ENCODE measurements at regions not wholly inside any gene's neighbourhood (a gene's known extent, or its start where the extent isn't known, plus 50 kb on each side); places are given as distances from the start of the nearest gene placed in this dataset.
A peak's percentile ranks its signal among the peaks of the same experiment; 100 is the strongest.

DNA sequence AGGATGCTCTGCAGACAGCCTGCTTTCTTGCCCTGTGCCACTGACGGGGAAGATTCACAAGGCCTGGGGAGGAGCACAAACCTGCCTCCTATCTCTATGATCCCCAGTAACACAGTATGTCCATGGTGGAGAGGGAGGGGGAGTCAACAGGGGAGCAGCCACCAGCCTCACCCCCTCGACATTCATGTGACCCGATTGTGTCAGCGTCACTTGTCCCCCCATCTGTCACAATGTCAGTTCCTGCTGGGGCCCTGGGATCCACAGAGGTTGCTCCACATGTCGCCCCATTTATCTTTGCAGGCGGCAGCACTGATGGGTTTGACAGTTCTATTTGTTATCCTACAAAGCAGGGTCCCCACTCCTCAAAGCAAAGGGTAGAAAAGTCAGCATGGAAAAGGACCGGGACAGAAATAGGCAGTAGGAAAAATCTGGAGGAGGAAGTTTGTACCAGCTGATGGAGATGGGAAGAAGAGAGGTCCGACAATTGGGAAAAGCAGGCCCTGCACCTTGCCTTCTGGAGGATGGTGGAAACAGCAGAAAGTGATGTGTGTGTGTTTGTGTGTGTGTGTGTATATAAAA lies 130.9 kb downstream of the SEC16B start:
- peak in 1 of 2 experiments; percentile 8 for DNase-seq

DNA sequence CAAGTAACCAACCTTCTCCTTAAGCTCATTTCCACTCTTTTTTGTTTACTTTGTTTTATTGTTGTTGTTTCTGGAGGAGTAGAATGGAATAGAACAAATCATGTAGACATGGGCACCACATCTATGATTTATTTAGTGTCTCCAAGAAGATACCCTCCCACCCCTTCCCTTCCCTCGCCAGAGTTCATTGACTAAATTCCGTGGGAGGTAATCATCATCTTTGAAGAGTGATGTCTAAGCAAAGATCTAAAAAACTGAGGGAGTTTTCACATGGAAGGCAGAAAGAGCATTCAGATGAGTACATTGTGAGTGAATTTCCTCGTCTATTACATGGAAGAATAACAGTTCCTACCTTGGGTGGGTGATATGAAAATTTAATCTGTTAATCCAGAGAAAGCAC lies 136.2 kb downstream of the SEC16B start:
- no peak for DNase-seq

DNA sequence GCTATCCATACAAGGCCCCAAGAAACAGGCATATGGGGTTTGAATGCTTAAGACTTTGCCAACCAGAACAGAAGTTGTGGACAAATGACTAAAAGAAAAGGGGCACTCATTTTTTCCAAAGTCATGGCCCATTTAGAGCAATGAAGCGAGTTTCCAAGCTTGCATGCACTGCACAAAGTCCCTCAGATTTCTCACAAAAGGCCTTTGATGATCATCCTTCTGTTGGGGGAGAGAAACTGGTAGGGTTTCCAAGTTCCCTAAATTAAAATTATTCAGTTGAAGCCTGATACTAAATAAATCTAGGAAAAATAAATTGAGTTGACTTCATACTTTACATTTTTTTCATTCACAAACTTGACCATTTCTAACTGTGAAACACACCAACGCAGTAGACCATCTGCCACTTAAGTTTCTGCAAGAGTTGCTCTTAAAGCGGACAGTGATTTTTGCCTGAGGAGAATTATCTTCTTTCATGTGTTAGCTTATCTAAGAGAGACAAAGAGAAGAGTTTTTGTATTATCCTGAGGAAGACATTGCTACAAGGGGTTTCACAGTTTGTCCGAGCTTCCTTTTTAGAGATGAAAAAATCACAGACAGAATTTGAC lies 139.2 kb downstream of the SEC16B start:
- no peak for DNase-seq

DNA sequence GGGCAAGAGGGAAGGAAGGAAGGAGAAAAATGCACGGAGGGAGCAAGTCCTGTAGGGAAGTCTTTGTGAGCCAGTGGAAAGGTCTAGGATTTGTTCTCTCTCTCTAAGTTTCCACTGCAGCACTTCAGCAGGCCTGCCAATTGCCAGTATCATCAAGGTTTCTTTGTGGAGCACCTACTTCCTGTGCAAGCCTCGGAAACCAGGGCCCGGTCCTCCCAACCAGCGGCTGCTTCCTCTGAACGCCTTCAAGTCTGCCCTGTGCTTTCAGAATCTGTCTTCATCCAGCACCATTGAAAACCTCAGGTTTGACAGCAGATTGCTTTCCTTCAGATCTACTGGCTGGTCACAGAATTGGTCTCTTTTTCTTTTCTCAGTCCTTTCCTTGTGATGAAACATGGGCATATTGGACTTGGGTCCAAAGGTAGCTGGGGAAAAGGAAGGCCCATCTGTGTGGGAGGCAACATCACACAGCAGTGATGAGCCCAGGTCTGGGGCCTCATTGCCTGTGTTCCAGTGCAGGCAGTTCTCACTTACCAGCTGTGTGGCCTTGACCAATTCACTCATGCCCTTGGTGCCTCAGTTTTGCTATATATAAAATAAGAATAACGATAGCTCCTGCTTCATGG lies 144.5 kb downstream of the SEC16B start:
- no peak for DNase-seq

DNA sequence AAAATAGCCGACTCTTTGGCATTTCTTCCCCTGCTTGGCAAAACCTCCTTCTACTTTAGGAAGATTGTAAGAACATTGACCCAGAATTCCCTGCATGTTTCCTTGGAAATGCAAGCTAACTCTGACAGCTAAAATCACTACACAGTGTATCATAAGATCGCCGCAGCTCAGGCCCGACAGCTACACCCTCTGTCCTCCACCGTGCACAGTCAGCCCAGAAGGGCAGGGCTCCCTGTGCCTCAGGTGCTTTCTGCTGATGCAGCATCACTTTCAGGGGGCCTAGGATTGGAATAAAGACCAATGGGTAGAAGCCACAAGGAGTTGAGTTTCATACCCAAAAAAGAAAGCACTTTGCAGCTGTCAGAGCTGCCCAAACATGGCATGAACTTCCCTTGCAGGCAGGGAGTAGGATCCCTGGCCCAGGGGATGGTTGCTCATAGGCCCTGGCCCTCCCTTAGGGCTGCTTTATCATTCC lies 145.3 kb downstream of the SEC16B start:
- no peak for DNase-seq

DNA sequence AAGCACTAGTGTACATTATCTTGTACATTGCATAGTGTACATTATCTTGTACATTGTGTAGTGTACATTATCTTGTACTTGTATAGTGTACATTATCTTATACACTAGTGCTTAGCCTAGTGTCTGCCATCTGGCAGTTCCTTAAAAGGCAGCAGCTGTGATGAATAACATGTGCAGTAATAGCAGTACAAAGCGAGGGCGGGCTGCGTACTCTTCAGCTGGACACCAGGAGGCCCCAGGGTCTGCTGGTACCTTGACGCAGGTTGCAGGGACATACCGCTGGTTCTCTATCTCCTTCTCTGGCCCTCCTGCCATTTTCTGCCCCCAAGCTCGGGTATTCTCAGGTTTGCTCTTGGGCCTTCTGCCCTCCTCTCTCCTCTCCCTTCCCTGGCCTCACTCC lies 149.6 kb downstream of the SEC16B start:
- DNase-seq = peak; percentile 27 to 76

DNA sequence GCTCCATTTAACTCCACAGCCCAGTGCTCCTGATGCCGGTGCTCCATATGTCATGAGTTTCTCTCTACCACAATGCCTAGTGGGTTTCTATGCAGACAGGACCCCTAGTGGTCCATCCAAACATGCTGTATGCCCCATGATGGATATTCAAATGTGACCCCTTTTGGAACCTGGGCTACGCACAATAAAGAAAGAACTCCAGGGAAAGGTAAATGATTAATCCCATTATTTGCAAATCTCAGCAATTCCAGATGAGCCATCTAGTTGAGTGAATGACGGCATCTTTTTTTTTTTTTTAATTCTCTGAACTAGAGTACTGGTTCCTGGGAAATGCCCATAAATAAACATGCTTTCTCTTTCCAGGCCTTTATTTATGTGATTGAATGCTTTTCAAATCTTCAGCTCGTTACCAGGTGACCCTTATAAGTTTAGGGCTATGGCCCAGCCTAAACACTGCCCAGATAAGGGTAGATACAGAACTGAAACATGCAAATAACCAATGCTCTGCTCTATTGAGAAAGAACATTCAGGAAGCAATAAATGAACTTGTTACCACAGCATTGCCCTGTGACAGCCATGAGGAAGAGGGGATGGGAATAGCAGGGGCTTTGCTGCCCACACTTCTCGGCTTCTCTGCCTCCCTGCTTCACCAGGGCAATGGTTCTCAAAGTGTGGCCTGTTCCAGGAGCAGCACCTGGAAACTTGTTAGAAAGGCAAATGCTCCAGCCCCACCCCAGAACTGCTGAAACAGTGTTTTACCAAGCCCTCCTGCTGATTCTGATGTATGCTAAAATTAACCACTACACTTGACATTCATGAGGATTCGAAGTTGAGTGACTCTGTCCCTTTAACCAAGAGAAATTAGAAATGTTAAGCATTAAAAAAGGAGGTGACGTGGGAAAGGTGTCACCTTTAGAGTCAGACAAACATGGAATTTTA lies 151.7 kb downstream of the SEC16B start:
- DNase-seq = no peak

DNA sequence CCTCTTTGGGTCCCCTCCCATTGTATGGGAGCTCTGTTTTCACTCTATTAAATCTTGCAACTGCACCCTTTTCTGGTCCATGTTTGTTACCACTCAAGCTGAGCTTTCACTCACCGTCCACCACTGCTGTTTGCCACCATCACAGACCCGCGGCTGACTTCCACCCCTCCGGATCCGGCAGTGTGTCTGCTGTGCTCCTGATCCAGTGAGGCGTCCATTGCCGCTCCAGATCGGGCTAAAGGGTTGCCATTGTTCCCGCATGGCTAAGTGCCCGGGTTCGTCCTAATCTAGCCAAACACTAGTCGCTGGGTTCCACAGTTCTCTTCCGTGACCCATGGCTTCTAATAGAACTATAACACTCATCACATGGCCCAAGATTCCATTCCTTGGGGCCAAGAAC lies 157.2 kb downstream of the SEC16B start:
- DNase-seq = no peak

DNA sequence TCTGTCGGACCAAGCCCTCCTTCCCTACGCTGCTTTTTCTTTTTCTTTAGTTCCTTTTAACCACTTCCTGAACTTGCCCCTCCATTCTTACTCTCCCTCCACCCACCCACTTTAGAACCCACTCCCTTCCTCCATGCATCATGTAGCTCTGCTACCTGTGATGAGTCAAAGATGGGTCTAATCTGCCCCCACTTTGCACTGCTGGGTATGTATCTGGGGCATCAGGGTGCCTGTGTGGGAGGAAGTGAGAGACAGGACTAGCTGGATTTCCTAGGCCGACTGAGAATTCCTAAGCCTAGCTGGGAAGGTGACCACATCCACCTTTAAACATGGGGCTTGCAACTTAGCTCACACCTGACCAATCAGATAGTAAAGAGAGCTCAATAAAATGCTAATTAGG lies 157.7 kb downstream of the SEC16B start:
- no peak for DNase-seq

DNA sequence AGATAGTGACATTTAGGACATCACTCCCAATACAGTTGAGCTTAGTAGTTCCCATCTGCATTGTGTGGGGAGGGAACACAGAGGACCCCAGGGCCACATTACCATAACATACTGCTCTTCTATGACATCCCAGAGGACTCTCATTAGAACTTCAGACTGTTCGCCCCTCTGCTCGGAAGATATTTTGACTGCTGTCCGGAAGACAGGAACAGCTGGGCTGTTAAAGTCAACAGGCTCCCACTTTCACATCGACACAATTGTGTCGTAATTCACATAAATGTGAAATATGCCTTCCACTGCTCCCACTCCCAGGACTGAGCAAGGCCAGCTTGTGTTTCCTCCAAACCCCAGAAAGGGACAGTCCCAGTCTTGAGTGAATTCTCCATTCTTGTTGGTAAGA lies 158.4 kb downstream of the SEC16B start:
- DNase-seq = no peak

DNA sequence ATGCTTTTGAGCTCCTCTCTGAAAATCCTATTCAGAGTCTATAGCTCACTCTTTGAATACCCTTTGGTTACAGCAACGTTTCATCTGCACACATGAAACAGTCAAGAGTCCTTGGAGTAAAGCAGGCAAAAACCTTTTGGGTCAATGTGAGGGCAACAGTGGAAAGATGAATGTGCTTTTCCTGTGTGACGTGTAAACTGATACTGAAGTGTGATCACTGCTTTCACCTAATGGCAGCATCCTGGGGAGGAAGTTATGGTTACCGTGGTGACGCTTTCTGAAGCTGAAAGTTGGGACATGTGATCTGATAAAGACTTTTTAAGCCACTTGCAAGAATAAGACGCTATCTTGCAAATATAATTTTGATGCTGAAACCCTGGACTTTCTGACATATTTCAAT lies 160.0 kb downstream of the SEC16B start:
- DNase-seq = no peak

DNA sequence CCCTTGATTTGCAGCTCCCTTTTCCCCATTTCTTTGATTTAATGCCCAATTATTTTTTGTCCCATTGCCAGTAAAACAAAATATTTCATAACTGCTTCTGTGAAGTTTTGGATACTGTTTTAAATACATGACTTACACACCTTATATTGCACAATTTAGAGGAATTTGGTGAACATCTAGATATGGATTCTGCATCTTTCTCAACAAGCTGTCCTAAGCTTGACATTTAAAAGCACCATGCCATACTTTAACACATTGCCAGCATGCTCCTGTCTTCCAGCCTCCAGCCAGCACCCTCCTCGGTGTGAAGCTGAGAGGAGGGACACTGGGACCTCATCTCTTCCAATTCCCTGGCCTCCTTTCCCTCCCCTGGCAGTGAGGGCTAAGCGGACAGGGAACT lies 167.6 kb downstream of the SEC16B start:
- DNase-seq = no peak

DNA sequence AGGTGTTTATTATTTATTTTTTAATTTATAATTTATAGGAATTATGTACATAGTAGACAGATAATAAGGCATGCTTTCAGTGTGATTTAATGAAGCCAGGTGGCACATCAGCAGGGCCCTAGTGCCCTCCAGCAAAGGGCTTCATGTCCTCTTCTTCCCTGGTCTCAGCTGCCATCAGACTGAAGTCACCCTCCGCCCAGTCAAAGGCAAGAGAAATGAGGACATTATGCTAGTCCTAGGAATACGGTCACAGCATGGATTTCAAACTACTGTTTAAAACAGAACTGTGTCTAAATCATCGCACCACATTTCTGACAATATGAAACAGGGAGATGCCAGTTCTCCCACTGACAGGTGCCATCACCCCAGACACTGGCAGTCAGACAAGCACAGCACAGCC lies 168.1 kb downstream of the SEC16B start:
- no peak for DNase-seq

DNA sequence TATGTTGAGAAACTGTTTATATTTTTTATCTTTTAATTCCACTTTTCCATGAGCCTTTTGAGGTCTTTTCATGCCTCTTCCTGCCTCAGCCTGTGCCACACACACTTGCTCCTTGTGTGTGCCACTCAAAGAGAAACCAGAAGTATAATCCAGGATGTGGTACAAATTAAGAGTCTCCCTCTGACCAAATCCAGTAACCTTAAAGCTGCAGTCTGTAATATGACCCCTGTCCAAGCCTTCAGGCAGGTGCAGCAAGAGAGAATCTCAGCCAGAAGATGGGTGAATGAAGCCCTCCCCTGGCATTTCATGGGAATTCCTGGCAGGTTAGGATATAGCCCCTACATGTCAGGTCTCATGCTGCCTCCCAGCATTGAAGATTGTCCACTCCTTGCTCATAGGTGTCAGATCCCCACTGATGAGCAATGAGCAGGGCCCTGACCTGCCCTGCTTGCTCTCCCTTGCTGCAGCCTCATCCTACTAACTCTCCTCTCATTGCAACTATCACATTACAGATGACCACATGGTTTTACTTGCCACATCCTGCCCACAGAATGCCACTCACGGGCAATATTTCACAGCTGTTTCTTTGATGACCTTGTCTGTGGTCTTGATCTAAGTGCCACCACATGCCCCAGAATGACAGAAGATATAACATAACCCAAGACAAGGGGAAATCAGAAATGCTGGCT lies 169.3 kb downstream of the SEC16B start:
- DNase-seq = peak in 1 of 2 experiments; percentile 43

DNA sequence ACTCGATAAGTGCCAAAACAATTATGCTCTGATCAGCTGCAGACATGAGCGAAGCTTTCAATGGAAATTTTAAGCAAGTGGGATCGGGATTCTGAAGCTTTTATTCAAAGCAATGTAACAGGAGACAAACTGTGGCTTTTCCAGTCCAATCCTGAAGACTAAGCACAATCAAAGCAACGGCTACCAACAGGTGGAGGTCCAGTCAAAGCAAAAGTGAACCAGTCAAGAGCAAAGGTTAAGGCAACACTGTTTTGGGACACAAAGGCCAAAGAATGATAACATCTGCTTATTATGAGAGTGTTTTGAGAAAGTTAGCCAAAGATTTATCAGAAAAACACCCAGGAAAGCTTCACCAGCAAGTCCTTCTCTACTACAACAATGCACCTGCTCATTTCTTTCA lies 170.1 kb downstream of the SEC16B start:
- DNase-seq = no peak

DNA sequence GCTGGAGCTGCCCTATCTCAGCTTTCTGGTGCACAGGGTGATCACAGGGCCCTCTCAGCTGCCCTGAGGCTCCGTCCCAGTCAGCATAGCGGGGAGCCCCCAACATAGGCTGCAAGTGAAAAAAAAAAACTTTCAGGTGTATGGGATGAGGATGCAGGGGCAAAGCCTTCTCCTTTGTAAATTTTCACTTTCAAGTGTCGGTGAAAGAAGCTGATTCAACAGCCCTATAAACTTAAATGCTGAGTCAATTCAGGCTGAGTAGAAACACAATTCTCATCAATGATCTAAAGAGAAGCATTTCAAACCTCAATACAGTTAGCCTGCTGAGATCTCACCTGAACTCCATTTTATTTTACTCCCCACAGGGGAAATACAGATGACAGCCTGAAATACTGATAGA lies 171.2 kb downstream of the SEC16B start:
- DNase-seq = no peak

DNA sequence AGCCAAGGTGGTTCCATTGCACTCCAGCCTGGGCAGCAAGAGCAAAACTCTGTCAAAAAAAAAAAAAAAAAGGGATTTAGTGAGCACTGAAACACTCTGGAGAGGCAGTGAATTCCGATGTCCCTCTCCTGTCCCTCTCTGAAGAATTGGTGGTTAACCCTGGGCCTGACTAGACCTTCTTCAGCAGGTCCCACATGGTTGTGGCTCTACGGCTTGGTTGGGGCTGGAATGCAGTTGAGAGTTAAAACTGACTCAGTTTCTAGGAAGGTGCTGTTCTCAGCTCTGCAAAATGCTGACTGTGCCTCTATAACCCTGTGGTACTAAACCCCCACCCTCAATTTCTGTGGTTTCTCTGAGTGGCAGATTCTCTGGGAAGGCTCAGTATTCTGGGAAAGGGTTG lies 173.3 kb downstream of the SEC16B start:
- no peak for DNase-seq

DNA sequence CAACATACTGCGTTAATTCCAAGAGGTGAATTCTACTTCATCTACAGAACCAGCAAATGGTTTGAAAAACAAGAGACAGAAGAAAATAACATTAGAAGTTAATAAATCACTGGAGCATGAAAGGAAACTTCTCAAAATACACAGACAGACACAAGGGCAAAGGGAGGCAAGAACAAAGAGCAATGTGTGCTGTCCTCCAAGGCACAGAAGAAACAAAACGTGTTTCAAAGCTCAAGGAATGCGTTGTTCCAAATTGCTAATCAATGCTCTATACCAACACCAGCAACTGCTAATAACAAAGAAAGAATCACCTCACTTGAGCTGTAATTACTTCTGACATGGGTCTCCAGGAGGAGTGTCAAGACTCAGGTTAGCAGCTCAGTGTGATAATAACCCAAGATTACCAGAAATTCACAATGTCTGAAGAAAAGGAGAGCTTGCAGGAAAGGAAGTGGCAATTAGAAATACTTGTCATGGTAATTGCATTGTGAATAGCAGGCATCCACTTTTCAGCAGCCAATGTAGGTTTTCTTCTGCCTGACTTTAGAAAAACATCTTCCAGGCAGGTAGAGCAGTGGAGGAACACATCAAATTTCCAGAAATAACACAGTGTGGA lies 175.4 kb downstream of the SEC16B start:
- no peak for DNase-seq

DNA sequence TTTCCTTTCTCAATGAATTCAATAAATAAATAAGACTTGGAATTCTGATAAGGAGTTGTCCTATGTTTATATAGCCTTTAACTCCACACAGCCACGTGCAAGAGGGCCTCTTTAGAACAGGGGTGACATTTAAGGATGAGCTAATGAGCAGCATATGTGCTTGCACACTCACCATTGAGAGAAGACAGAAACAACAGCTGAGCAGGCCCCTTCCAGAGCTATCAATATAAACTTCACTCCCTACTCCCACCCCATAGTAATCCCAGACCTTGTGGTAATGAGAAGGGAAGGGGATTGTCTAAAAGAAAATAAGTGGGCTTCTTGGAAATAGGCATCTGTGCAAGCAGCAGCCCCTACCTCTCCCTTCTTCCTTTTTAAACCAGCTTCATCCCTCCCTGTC lies 176.0 kb downstream of the SEC16B start:
- peak in 1 of 2 experiments; percentile 32 for DNase-seq

DNA sequence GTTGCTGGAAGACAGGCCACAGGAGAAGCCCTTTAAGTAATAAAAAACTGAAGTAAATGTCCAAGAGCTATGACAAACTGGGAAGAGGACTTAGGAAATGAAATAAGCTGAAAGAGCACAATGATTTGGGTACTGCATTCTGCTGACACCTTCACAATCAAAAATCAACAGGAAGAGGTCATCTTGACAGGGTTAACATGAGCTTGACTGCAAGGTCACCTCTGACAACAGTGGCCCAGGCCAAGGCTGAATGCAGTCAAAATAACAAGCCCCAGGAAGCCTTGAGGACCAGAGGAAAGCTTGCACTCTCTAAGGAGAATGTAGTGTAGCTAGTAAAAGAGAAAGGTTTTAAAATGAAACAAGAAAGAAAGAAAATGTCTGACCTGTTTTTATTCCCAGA lies 179.3 kb downstream of the SEC16B start:
- no peak for DNase-seq

DNA sequence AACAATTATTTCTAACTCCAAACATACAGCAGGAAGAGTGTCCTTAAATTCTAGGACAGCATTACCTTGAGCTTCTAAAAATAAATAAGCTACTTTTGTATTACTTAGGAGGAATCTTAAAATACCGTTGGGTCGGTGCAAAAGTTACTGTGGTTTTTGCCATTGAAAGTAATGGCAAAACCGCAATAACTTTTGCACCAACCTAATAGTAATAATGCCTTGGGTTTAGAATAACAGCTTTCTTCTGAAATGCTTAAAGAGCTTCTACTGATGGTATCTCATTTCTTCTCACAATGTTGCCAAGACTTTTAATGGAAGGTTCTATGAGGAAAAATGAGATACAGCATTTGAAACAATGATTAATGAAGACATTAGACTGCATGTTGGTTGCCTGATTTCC lies 179.9 kb downstream of the SEC16B start:
- no peak for DNase-seq

DNA sequence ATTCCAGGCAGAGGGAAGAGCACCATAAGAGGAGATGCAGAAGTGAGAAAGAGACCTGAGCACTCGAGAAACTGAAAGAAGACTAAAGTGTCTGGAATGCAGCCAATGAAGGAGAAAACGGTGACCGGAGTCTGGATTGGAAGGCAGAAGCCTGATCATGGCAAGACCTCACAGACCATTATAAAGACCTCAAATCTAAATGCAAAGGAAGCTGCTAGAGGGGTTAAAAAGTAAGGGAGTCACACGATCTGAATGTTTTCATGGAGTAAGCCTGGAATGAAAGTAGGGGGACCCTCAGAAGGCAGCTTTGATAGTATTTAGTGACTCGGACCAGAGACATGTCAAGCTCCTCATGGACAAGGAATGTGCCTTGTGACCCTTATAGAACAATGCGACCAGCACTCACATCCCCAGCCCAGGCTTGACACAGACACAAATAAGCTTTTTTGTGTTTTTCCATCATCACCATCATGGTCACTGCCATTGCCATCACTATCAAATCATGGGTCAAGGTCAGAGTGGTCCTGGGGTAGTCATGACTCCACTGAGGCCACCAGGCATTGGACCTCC lies 183.6 kb downstream of the SEC16B start:
- no peak for DNase-seq
